Testis (tissue), 2 donors: ENCODE measurements at regions not wholly inside any gene's neighbourhood (a gene's known extent, or its start where the extent isn't known, plus 50 kb on each side); places are given as distances from the start of the nearest gene placed in this dataset.

Experiments used
- DNase-seq: peaks from one replicate; pipeline ENCODE4 v3.0.0-alpha.2; 2019
- H3K27ac ChIP-seq, 2 donors: fragments of 200-600 bp; sonication (generic); one replicate each; pipeline ENCODE4 v1.5.1; 2019
- H3K27me3 ChIP-seq: fragments of 200-600 bp; sonication (generic); one replicate; pipeline ENCODE4 v1.5.1; 2019
- H3K36me3 ChIP-seq: fragments of 200-600 bp; sonication (generic); one replicate; pipeline ENCODE4 v1.5.1; 2017; ENCODE audit warnings: low read depth; ENCODE audit errors: missing control alignments
- H3K4me1 ChIP-seq: fragments of 200-600 bp; sonication (generic); one replicate; pipeline ENCODE4 v1.5.1; 2019
- H3K4me3 ChIP-seq, 2 donors: fragments of 200-600 bp; sonication (generic); one replicate each; pipeline ENCODE4 v1.5.1; 2017 to 2019
- H3K9me3 ChIP-seq: fragments of 200-600 bp; sonication (generic); one replicate; pipeline ENCODE4 v1.5.1; 2017
- POLR2A ChIP-seq: fragments of 450-650 bp; IDR thresholded peaks from one replicate; pipeline ENCODE4 v1.6.1; 2017; ENCODE audit warnings: antibody characterized with exemption, mild to moderate bottlenecking, moderate library complexity
- WGBS, 2 donors: methylation state at CpG; one replicate each; pipeline ENCODE4 v1.1.5; 2018; 5-methylcytosine and 5-hydroxymethylcytosine counted together
- intact Hi-C: fragments of 100-400 bp; cut with DNase I; formaldehyde crosslinking; loops from one replicate; pipeline ENCODE4 v1.15.1; 2023; ENCODE audit warnings: low total_unique reads
- TF ChIP-seq, protein P1 (sequence below), 3 experiments: fragments of 450-650 bp in 2 of 3; fragments of 200-600 bp in 1 of 3; sonication (generic) in 1 of 3; IDR thresholded peaks; one replicate each; pipeline ENCODE4 v1.5.1; 2016 to 2019; ENCODE audit warnings: antibody characterized with exemption in 3 of 3, mild to moderate bottlenecking in 2 of 3, moderate library complexity in 1 of 3

DNA sequence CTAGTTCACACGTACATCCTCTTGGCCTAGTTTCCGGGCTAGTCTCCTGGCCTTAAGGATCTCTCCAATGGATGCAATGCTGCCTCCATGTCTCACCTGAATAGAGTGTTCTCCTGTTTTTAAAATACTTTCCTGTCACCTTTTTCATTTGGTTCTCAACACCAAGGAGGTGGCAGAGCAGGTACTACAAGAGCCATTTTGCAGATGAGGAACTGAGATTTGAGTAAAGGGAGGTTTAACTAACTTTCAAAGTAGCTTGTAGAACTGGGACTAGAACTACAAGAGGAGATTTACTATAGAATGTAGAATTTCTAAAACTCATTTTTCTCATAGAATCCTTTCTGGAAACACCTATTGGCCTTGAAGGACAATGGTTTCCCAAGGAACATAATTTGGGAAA, 97.6 kb upstream of the AP1S2 start:
- Histone ChIP-seq H3K36me3 (no peaks in the 10 kb centered on the region), H3K9me3 (no peaks in the 10 kb centered on the region), H3K4me1 (no peaks in the 10 kb centered on the region), H3K27ac (no peak overlapping the region), H3K27me3 (no peaks in the 10 kb centered on the region), H3K4me3 (no peak overlapping the region)
- no peak for DNase-seq
- TF ChIP-seq, protein P1, sequence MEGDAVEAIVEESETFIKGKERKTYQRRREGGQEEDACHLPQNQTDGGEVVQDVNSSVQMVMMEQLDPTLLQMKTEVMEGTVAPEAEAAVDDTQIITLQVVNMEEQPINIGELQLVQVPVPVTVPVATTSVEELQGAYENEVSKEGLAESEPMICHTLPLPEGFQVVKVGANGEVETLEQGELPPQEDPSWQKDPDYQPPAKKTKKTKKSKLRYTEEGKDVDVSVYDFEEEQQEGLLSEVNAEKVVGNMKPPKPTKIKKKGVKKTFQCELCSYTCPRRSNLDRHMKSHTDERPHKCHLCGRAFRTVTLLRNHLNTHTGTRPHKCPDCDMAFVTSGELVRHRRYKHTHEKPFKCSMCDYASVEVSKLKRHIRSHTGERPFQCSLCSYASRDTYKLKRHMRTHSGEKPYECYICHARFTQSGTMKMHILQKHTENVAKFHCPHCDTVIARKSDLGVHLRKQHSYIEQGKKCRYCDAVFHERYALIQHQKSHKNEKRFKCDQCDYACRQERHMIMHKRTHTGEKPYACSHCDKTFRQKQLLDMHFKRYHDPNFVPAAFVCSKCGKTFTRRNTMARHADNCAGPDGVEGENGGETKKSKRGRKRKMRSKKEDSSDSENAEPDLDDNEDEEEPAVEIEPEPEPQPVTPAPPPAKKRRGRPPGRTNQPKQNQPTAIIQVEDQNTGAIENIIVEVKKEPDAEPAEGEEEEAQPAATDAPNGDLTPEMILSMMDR (IDR thresholded peaks at IDR 0.05) = no peak
- no peak for TF ChIP-seq POLR2A
- intact Hi-C loops = no loop called here
- 92 to 100% methylated on average over 1 to 2 of the region's 2 CpGs for WGBS, 2 donors

GRCh38 chrX:15948318-15948660, 93.7 kb upstream of the AP1S2 start:
- H3K4me1 ChIP-seq = no peaks in the 10 kb centered on the region
- no peak for DNase-seq
- H3K9me3 ChIP-seq = no peaks in the 10 kb centered on the region
- H3K27ac ChIP-seq = no peak overlapping the region
- H3K36me3 ChIP-seq = no peaks in the 10 kb centered on the region
- intact Hi-C loops = no loop called here
- H3K4me3 ChIP-seq = no peak overlapping the region
- no peak for TF ChIP-seq POLR2A
- TF ChIP-seq, protein P1 (IDR thresholded peaks at IDR 0.05) = no peak
- H3K27me3 ChIP-seq = no peaks in the 10 kb centered on the region
- 84 to 94% methylated on average over 3 to 5 of the region's 5 CpGs for WGBS, 2 donors

GRCh38 chrX:15947648-15948317, 93.2 kb upstream of the AP1S2 start:
- intact Hi-C loops = no loop called here
- no peaks in the 10 kb centered on the region for H3K36me3 ChIP-seq
- H3K27ac ChIP-seq = no peak overlapping the region
- TF ChIP-seq POLR2A = no peak
- TF ChIP-seq, protein P1 (IDR thresholded peaks at IDR 0.05) = no peak
- 14% methylated on average over 1 of the region's 1 CpG; no CpG with 5 or more reads in 1 of the 2 donors for WGBS, 2 donors
- H3K4me3 ChIP-seq = no peak overlapping the region
- DNase-seq = peak; percentile 18
- no peaks in the 10 kb centered on the region for H3K4me1 ChIP-seq
- no peaks in the 10 kb centered on the region for H3K9me3 ChIP-seq
- no peaks in the 10 kb centered on the region for H3K27me3 ChIP-seq

GRCh38 chrX:15946783-15947580, 92.4 kb upstream of the AP1S2 start:
- Histone ChIP-seq H3K4me1 (no peaks in the 10 kb centered on the region), H3K27ac (no peak overlapping the region), H3K36me3 (no peaks in the 10 kb centered on the region), H3K9me3 (no peaks in the 10 kb centered on the region), H3K4me3 (no peak overlapping the region), H3K27me3 (no peaks in the 10 kb centered on the region)
- WGBS, 2 donors = 72 to 89% methylated on average over 6 of the region's 6 CpGs
- no peak for TF ChIP-seq POLR2A
- TF ChIP-seq, protein P1 (IDR thresholded peaks at IDR 0.05) = no peak
- intact Hi-C loops = no loop called here
- no peak for DNase-seq
